ENCODE measurements at regions not wholly inside any gene's neighbourhood (a gene's known extent, or its start where the extent isn't known, plus 50 kb on each side); places are given as distances from the start of the nearest gene placed in this dataset.
A peak's percentile ranks its signal among the peaks of the same experiment; 100 is the strongest.

DNA sequence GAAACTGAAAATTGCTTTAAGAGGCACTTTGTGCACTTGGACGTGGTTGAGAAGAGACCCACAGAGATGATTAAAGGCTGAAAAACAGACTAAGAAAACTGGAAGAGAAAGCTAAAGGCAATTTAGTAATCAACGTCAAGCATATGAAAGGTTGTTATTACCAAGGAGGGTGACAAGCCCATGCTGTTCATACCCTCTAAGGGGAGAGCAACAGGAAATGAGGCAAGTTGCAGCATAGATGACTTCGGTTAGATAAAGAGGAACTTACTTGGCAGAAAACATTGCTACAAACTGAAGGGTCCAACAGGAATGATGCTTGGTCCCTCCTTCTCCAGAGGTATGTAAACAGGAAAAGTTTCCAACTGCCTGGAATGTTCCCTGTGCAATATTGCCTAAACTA lies 107.8 kb downstream of the DUSP6 start:
- dilution Hi-C loops (cut with MboI; ENCODE audit: extremely low pct_ligation_motif_present, low sequenced_read_pairs), result no loop called here
- DNase-seq (ENCODE audit: low read depth, low spot score), result no peak
- peak overlapping the region; percentile 46 for H2AFZ ChIP-seq (ENCODE audit: control insufficient read depth, low read length)
- peak overlapping the region; percentile 27 for H3K4me2 ChIP-seq (ENCODE audit: control insufficient read depth, extremely low read depth, insufficient read depth, low read depth, low read length)
- H3K4me1 ChIP-seq (ENCODE audit: control insufficient read depth, extremely low read depth, insufficient read depth, low read length), result peaks cover 20% of the 10 kb centered on the region
- no peaks in the 10 kb centered on the region for H3K79me2 ChIP-seq (ENCODE audit: control insufficient read depth, insufficient read depth, low read length)
- H3K9me3 ChIP-seq (ENCODE audit: control insufficient read depth, low read depth, low read length), result no peaks in the 10 kb centered on the region
- H3K36me3 ChIP-seq (ENCODE audit: control insufficient read depth in 2 of 2, extremely low read depth in 1 of 2, insufficient read depth in 2 of 2, low read length in 2 of 2), result no peaks in the 10 kb centered on the region
- no peaks in the 10 kb centered on the region for H3K9me1 ChIP-seq (ENCODE audit: control insufficient read depth, extremely low read depth, insufficient read depth, low read length)
- TF ChIP-seq, protein P1, sequence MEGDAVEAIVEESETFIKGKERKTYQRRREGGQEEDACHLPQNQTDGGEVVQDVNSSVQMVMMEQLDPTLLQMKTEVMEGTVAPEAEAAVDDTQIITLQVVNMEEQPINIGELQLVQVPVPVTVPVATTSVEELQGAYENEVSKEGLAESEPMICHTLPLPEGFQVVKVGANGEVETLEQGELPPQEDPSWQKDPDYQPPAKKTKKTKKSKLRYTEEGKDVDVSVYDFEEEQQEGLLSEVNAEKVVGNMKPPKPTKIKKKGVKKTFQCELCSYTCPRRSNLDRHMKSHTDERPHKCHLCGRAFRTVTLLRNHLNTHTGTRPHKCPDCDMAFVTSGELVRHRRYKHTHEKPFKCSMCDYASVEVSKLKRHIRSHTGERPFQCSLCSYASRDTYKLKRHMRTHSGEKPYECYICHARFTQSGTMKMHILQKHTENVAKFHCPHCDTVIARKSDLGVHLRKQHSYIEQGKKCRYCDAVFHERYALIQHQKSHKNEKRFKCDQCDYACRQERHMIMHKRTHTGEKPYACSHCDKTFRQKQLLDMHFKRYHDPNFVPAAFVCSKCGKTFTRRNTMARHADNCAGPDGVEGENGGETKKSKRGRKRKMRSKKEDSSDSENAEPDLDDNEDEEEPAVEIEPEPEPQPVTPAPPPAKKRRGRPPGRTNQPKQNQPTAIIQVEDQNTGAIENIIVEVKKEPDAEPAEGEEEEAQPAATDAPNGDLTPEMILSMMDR (optimal IDR thresholded peaks at IDR 0.05 in 1 of 3, IDR thresholded peaks at IDR 0.05 in 1 of 3, conservative IDR thresholded peaks at IDR 0.05 in 1 of 3; ENCODE audit: extremely low read depth in 1 of 3, insufficient read depth in 2 of 3, low read length in 3 of 3), result no peak
- no peak for TF ChIP-seq EZH2 (IDR thresholded peaks at IDR 0.05; ENCODE audit: low read length)
- FAIRE-seq, result peak; percentile 90
- no peaks in the 10 kb centered on the region for H3K27me3 ChIP-seq (ENCODE audit: control insufficient read depth, extremely low read depth, insufficient read depth, low read length)
- no peak overlapping the region for H3K27ac ChIP-seq (ENCODE audit: control insufficient read depth, insufficient read depth, low read length)
- no peak overlapping the region for H3K9ac ChIP-seq (ENCODE audit: control insufficient read depth, extremely low read depth, insufficient read depth, low read length)
- H4K20me1 ChIP-seq (ENCODE audit: control insufficient read depth, extremely low read depth, insufficient read depth, low read length), result no peaks in the 10 kb centered on the region
- H3K4me3 ChIP-seq (ENCODE audit: control insufficient read depth in 2 of 3, extremely low read depth in 1 of 3, insufficient read depth in 2 of 3, low read depth in 1 of 3, low read length in 3 of 3), result no peak overlapping the region

DNA sequence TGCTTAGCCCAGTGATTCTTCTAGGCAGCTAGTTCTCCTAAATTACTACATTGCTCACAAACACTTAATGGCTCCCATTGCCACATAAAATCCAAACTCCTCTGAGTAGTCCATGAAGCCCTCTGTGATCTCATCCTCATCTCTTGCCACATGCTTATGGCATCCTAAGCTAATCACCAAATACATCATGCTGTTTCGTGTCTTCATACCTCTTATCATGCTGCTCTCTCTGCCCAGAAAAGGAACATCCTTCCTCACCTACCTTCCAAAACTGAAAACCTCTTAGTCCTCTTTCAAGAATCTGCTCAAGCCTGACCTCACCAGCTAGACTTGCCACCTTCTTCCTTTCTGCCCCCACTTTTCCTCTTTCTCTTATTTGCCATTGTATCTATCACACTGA lies 108.5 kb downstream of the DUSP6 start:
- Histone ChIP-seq H3K27me3 (ENCODE audit: control insufficient read depth, extremely low read depth, insufficient read depth, low read length) (no peaks in the 10 kb centered on the region), H3K4me1 (ENCODE audit: control insufficient read depth, extremely low read depth, insufficient read depth, low read length) (peaks cover 20% of the 10 kb centered on the region)

More for the DNA sequence above, 108.5 kb downstream of the DUSP6 start:
- Histone ChIP-seq H3K36me3 (ENCODE audit: control insufficient read depth in 2 of 2, extremely low read depth in 1 of 2, insufficient read depth in 2 of 2, low read length in 2 of 2) (no peaks in the 10 kb centered on the region), H3K9me3 (ENCODE audit: control insufficient read depth, low read depth, low read length) (no peaks in the 10 kb centered on the region), H3K4me3 (ENCODE audit: control insufficient read depth in 2 of 3, extremely low read depth in 1 of 3, insufficient read depth in 2 of 3, low read depth in 1 of 3, low read length in 3 of 3) (no peak overlapping the region), H3K9ac (ENCODE audit: control insufficient read depth, extremely low read depth, insufficient read depth, low read length) (no peak overlapping the region), H3K27ac (ENCODE audit: control insufficient read depth, insufficient read depth, low read length) (no peak overlapping the region), H2AFZ (ENCODE audit: control insufficient read depth, low read length) (peak overlapping the region; percentile 10), H3K9me1 (ENCODE audit: control insufficient read depth, extremely low read depth, insufficient read depth, low read length) (no peaks in the 10 kb centered on the region), H3K4me2 (ENCODE audit: control insufficient read depth, extremely low read depth, insufficient read depth, low read depth, low read length) (no peak overlapping the region), H4K20me1 (ENCODE audit: control insufficient read depth, extremely low read depth, insufficient read depth, low read length) (no peaks in the 10 kb centered on the region), H3K79me2 (ENCODE audit: control insufficient read depth, insufficient read depth, low read length) (no peaks in the 10 kb centered on the region)
- dilution Hi-C loops (cut with MboI; ENCODE audit: extremely low pct_ligation_motif_present, low sequenced_read_pairs), result no loop called here
- TF ChIP-seq, protein P1 (optimal IDR thresholded peaks at IDR 0.05 in 1 of 3, IDR thresholded peaks at IDR 0.05 in 1 of 3, conservative IDR thresholded peaks at IDR 0.05 in 1 of 3; ENCODE audit: extremely low read depth in 1 of 3, insufficient read depth in 2 of 3, low read length in 3 of 3), result no peak
- no peak for TF ChIP-seq EZH2 (IDR thresholded peaks at IDR 0.05; ENCODE audit: low read length)
- DNase-seq (ENCODE audit: low read depth, low spot score) (no peak), FAIRE-seq (peak; percentile 23)
